ENCODE measurements at regions not wholly inside any gene's neighbourhood (a gene's known extent, or its start where the extent isn't known, plus 50 kb on each side); places are given as distances from the start of the nearest gene placed in this dataset.

- Histone ChIP-seq H3K9me3 (replicated peaks; ENCODE audit: control insufficient read depth, insufficient read depth, low read length) (no peaks in the 10 kb centered on the region), H3K36me3 (ENCODE audit: control insufficient read depth in 2 of 2, extremely low read depth in 1 of 2, insufficient read depth in 2 of 2, low read length in 2 of 2) (no peaks in the 10 kb centered on the region), H3K9me1 (replicated peaks; ENCODE audit: control insufficient read depth, extremely low read depth, insufficient read depth, low read length) (no peaks in the 10 kb centered on the region), H3K79me2 (ENCODE audit: control insufficient read depth, insufficient read depth, low read length) (no peaks in the 10 kb centered on the region), H4K20me1 (replicated peaks; ENCODE audit: control insufficient read depth, extremely low read depth, insufficient read depth, low read length) (no peaks in the 10 kb centered on the region), H3K4me1 (ENCODE audit: control insufficient read depth, extremely low read depth, insufficient read depth, low read length) (no peaks in the 10 kb centered on the region), H2AFZ (ENCODE audit: low read depth, low read length) (no peak overlapping the region), H3K4me3 (replicated peaks in 1 of 3; ENCODE audit: insufficient read depth in 1 of 3, low read depth in 1 of 3, low read length in 3 of 3) (no peak overlapping the region), H3K4me2 (ENCODE audit: insufficient read depth, low read length) (no peak overlapping the region), H3K27ac (ENCODE audit: insufficient read depth, low read depth, low read length) (no peak overlapping the region), H3K9ac (replicated peaks; ENCODE audit: extremely low read depth, insufficient read depth, low read length) (no peak overlapping the region), H3K27me3 (ENCODE audit: control insufficient read depth in 2 of 2, insufficient read depth in 2 of 2, low read length in 2 of 2) (no peaks in the 10 kb centered on the region)
- no peak for DNase-seq (ENCODE audit: low read depth, low spot score)
- TF ChIP-seq MAX (IDR thresholded peaks at IDR 0.05; ENCODE audit: insufficient read depth, insufficient read length): no peak
- ChIA-PET CTCF (no interaction called here), POLR2A (no interaction called here)
- FAIRE-seq: no peak
- intact Hi-C loops (cut with micrococcal nuclease) (no loop called here), dilution Hi-C loops (cut with MboI; ENCODE audit: extremely low pct_ligation_motif_present, low sequenced_read_pairs) (no loop called here)
- BruUV-seq (replicated peaks): no TSS peak
These were observed 804.9 kb upstream of the PRR20A start for GRCh38 chr13:56335775-56336174.

- DNase-seq (ENCODE audit: low read depth, low spot score): no peak
- Histone ChIP-seq H2AFZ (ENCODE audit: low read depth, low read length) (no peak overlapping the region), H3K36me3 (ENCODE audit: control insufficient read depth in 2 of 2, extremely low read depth in 1 of 2, insufficient read depth in 2 of 2, low read length in 2 of 2) (no peaks in the 10 kb centered on the region), H3K9me1 (replicated peaks; ENCODE audit: control insufficient read depth, extremely low read depth, insufficient read depth, low read length) (no peaks in the 10 kb centered on the region), H3K27ac (ENCODE audit: insufficient read depth, low read depth, low read length) (no peak overlapping the region), H3K4me3 (replicated peaks in 1 of 3; ENCODE audit: insufficient read depth in 1 of 3, low read depth in 1 of 3, low read length in 3 of 3) (no peak overlapping the region), H3K4me1 (ENCODE audit: control insufficient read depth, extremely low read depth, insufficient read depth, low read length) (no peaks in the 10 kb centered on the region), H3K79me2 (ENCODE audit: control insufficient read depth, insufficient read depth, low read length) (no peaks in the 10 kb centered on the region), H3K9me3 (replicated peaks; ENCODE audit: control insufficient read depth, insufficient read depth, low read length) (no peaks in the 10 kb centered on the region), H4K20me1 (replicated peaks; ENCODE audit: control insufficient read depth, extremely low read depth, insufficient read depth, low read length) (no peaks in the 10 kb centered on the region), H3K4me2 (ENCODE audit: insufficient read depth, low read length) (no peak overlapping the region), H3K9ac (replicated peaks; ENCODE audit: extremely low read depth, insufficient read depth, low read length) (no peak overlapping the region), H3K27me3 (ENCODE audit: control insufficient read depth in 2 of 2, insufficient read depth in 2 of 2, low read length in 2 of 2) (no peaks in the 10 kb centered on the region)
- intact Hi-C loops (cut with micrococcal nuclease): no loop called here
- POLR2A ChIA-PET: no interaction called here
- dilution Hi-C loops (cut with MboI; ENCODE audit: extremely low pct_ligation_motif_present, low sequenced_read_pairs): no loop called here
- FAIRE-seq: no peak
- BruUV-seq (replicated peaks): no TSS peak
- CTCF ChIA-PET: no interaction called here
- TF ChIP-seq JUN (IDR thresholded peaks at IDR 0.05; ENCODE audit: borderline replicate concordance, insufficient read depth, insufficient read length, low read depth) (no peak), FOS (IDR thresholded peaks at IDR 0.05; ENCODE audit: borderline replicate concordance, insufficient read depth, low read length) (no peak), EZH2 (IDR thresholded peaks at IDR 0.05; ENCODE audit: borderline replicate concordance, low read depth, low read length, severe bottlenecking) (no peak), CTCF (IDR thresholded peaks at IDR 0.05; ENCODE audit: extremely low read depth in 1 of 2, insufficient read depth in 1 of 2, low read depth in 1 of 2, low read length in 2 of 2) (no peak), MAX (IDR thresholded peaks at IDR 0.05; ENCODE audit: insufficient read depth, insufficient read length) (no peak)
These were observed 802.3 kb upstream of the PRR20A start for GRCh38 chr13:56338421-56338820.
